ENCODE measurements at regions not wholly inside any gene's neighbourhood (a gene's known extent, or its start where the extent isn't known, plus 50 kb on each side); places are given as distances from the start of the nearest gene placed in this dataset.

- TF ChIP-seq PATZ1 (CRISPR knock-in tag; IDR thresholded peaks at IDR 0.05; ENCODE audit: borderline replicate concordance) (no peak), ISL1 (CRISPR knock-in tag; IDR thresholded peaks at IDR 0.05) (no peak), TCF4 (CRISPR knock-in tag; IDR thresholded peaks at IDR 0.05; ENCODE audit: borderline replicate concordance) (no peak)
Observed at GRCh38 chr9:135247227-135247930, 159.9 kb downstream of the OLFM1 start.

Data from SK-N-SH treated with all-trans-retinoic acid at 6 μM for 48 hours (cell line).